MCF 10A (cell line): ENCODE measurements at regions not wholly inside any gene's neighbourhood (a gene's known extent, or its start where the extent isn't known, plus 50 kb on each side); places are given as distances from the start of the nearest gene placed in this dataset.
"Not testable (repeated sequence)": the region's sequence is repeated elsewhere in the genome, so short reads cannot be mapped to it uniquely, and the experiment has no call there.

Source experiments
- BruUV-seq: library from RNA; stranded (reverse); fragments of 400-500 nt; replicated peaks from 2 replicates; lab custom pipeline; 2021; lab: Mats Ljungman, UMichigan
- CTCF ChIA-PET: fragments of 300-600 bp; sonication (Branson Sonifier 250); formaldehyde crosslinking; extraction: SDS; loops from one replicate; lab custom pipeline; 2021; ENCODE audit warnings: antibody characterized with exemption, inconsistent platforms; lab: Yijun Ruan, JAX
- POLR2A ChIA-PET: fragments of 300-600, 350-650 bp; sonication (Branson Sonifier 250); formaldehyde crosslinking; extraction: SDS; loops from one replicate; lab custom pipeline; 2020; ENCODE audit warnings: antibody characterized with exemption, inconsistent platforms; lab: Yijun Ruan, JAX
- DNase-seq: peaks from one replicate; pipeline ENCODE4 v3.0.0-alpha.2; 2018; ENCODE audit not compliant: unreplicated experiment
- H3K27ac Mint-ChIP-seq: one replicate; pipeline ENCODE4 v1.8.0; 2022; ENCODE audit warnings: mild to moderate bottlenecking, low read depth, mixed read lengths; ENCODE audit not compliant: unreplicated experiment
- H3K27me3 Mint-ChIP-seq: one replicate; pipeline ENCODE4 v1.8.0; 2022; ENCODE audit warnings: mixed read lengths; ENCODE audit not compliant: insufficient read depth, unreplicated experiment
- H3K36me3 Mint-ChIP-seq: one replicate; pipeline ENCODE4 v1.8.0; 2022; ENCODE audit warnings: mild to moderate bottlenecking, moderate library complexity, mixed read lengths; ENCODE audit not compliant: insufficient read depth, unreplicated experiment
- H3K4me1 Mint-ChIP-seq: one replicate; pipeline ENCODE4 v1.8.0; 2022; ENCODE audit warnings: mixed read lengths; ENCODE audit not compliant: insufficient read depth, unreplicated experiment
- H3K4me3 Mint-ChIP-seq: one replicate; pipeline ENCODE4 v1.8.0; 2022; ENCODE audit warnings: mild to moderate bottlenecking, moderate library complexity, mixed read lengths; ENCODE audit not compliant: unreplicated experiment
- H3K9me3 Mint-ChIP-seq: one replicate; pipeline ENCODE4 v1.8.0; 2022; ENCODE audit warnings: mixed read lengths; ENCODE audit not compliant: unreplicated experiment
- CTCF ChIP-seq: fragments of 200-600 bp; IDR thresholded peaks from one replicate; pipeline ENCODE4 v1.8.0; 2022; ENCODE audit warnings: antibody characterized with exemption, mild to moderate bottlenecking; ENCODE audit not compliant: unreplicated experiment
- intact Hi-C: fragments of 100-400 bp; cut with micrococcal nuclease; formaldehyde crosslinking; loops from 2 replicates; pipeline ENCODE4 v1.14.1; 2022

- intact Hi-C loops: no loop called here
- Mint-ChIP-seq H3K4me3 (no peak overlapping the region), H3K27me3 (no peaks in the 10 kb centered on the region), H3K4me1 (peaks cover 9% of the 10 kb centered on the region), H3K36me3 (no peaks in the 10 kb centered on the region), H3K27ac (no peak overlapping the region), H3K9me3 (no peaks in the 10 kb centered on the region)
- ChIA-PET POLR2A (interaction anchor here (0.7 to 1.2 kb wide), 3 partner anchors 9 to 245 kb away, joined by 3 to 4 read pairs (median 3); no protein-coding TSS in a partner anchor), CTCF (interaction anchor here (1.7 kb wide), 1 partner anchor 189 kb away, joined by 3 read pairs; no protein-coding TSS in a partner anchor)
- no TSS peak for BruUV-seq
- no peak for TF ChIP-seq CTCF
- DNase-seq: no peak
Observed at GRCh38 chr20:19876828-19877460, 118.9 kb downstream of the RIN2 start.

GRCh38 chr20:19879874-19880255 lies 121.8 kb downstream of the RIN2 start:
- peaks cover 11% of the 10 kb centered on the region for H3K4me1 Mint-ChIP-seq
- intact Hi-C loops, H3K4me3 Mint-ChIP-seq, H3K27me3 Mint-ChIP-seq, BruUV-seq, H3K36me3 Mint-ChIP-seq, H3K9me3 Mint-ChIP-seq, DNase-seq: not testable (repeated sequence)
- ChIA-PET CTCF (interaction anchor here (0.6 to 2.0 kb wide), 6 partner anchors 27 to 1097 kb away, joined by 3 to 6 read pairs (median 4); no protein-coding TSS in a partner anchor), POLR2A (interaction anchor here (1.1 to 3.3 kb wide), 4 partner anchors 65 to 114 kb away, joined by 3 to 29 read pairs (median 8); no protein-coding TSS in a partner anchor)
- peak overlapping the region; percentile 90 for H3K27ac Mint-ChIP-seq

GRCh38 chr20:19880256-19881079 lies 122.4 kb downstream of the RIN2 start:
- ChIA-PET POLR2A (interaction anchor here (0.9 to 3.3 kb wide), 6 partner anchors 48 to 113 kb away, joined by 3 to 29 read pairs (median 4); no protein-coding TSS in a partner anchor), CTCF (interaction anchor here (0.6 to 2.0 kb wide), 6 partner anchors 26 to 1098 kb away, joined by 3 to 6 read pairs (median 4); no protein-coding TSS in a partner anchor)
- peak overlapping the region; percentile 90 for H3K27ac Mint-ChIP-seq
- no TSS peak for BruUV-seq
- intact Hi-C loops: no loop called here
- no peaks in the 10 kb centered on the region for H3K27me3 Mint-ChIP-seq
- peaks cover 8% of the 10 kb centered on the region for H3K36me3 Mint-ChIP-seq
- peak; percentile 52 for DNase-seq
- H3K4me3 Mint-ChIP-seq: peak overlapping the region; percentile 35
- TF ChIP-seq CTCF: no peak
- H3K9me3 Mint-ChIP-seq: no peaks in the 10 kb centered on the region
- peaks cover 17% of the 10 kb centered on the region for H3K4me1 Mint-ChIP-seq

- ChIA-PET CTCF (interaction anchor here (1.5 to 2.0 kb wide), 3 partner anchors 93 to 113 kb away, joined by 3 to 6 read pairs (median 4); no protein-coding TSS in a partner anchor), POLR2A (interaction anchor here (0.9 to 3.3 kb wide), 6 partner anchors 47 to 112 kb away, joined by 3 to 29 read pairs (median 4); no protein-coding TSS in a partner anchor)
- peaks cover 13% of the 10 kb centered on the region for H3K36me3 Mint-ChIP-seq
- no peaks in the 10 kb centered on the region for H3K9me3 Mint-ChIP-seq
- TF ChIP-seq CTCF: no peak
- peaks cover 23% of the 10 kb centered on the region for H3K4me1 Mint-ChIP-seq
- no peaks in the 10 kb centered on the region for H3K27me3 Mint-ChIP-seq
- intact Hi-C loops: no loop called here
- DNase-seq: no peak
- no peak overlapping the region for H3K4me3 Mint-ChIP-seq
- no TSS peak for BruUV-seq
- peak overlapping the region; percentile 90 for H3K27ac Mint-ChIP-seq
Observed at GRCh38 chr20:19881080-19881840, 123.2 kb downstream of the RIN2 start.
